ENCODE measurements at regions not wholly inside any gene's neighbourhood (a gene's known extent, or its start where the extent isn't known, plus 50 kb on each side); places are given as distances from the start of the nearest gene placed in this dataset.

DNA sequence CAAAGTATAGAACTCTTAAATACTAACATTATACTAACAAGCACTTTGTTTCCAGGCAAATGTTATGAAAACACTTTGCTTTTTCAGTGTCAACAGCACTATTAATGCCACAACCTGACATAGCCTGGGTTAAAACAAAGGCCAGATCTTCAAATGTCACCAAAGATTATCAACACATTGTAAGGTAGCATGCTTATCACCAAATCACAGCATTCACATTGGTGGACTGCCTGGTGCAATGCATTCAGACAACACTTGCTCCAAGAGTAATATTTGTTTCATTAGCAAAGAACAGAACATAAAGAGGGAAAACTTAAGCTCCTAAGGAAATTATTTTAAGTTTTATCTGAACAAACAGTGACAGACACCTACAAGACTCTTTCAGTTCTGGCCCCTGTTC lies 1361.2 kb downstream of the CDH8 start:
- TF ChIP-seq POLR2A (IDR thresholded peaks at IDR 0.05; ENCODE audit: low read depth, low read length) (no peak), TAF1 (IDR thresholded peaks at IDR 0.05; ENCODE audit: borderline replicate concordance, low read depth, low read length) (no peak), POLR2AphosphoS5 (IDR thresholded peaks at IDR 0.05; ENCODE audit: low read depth, low read length) (no peak)

Data from GM12892 (cell line).